Right forelimb (tissue), 1 donor: ENCODE measurements at regions not wholly inside any gene's neighbourhood (a gene's known extent, or its start where the extent isn't known, plus 50 kb on each side); places are given as distances from the start of the nearest gene placed in this dataset.

ENCODE experiments used
- DNase-seq: peaks from one replicate; pipeline ENCODE4 v3.0.0-alpha.2; 2018

- no peak for DNase-seq
These were observed 95.6 kb upstream of the NRXN3 start for GRCh38 chr14:78074561-78074960.

GRCh38 chr14:78075033-78075432 lies 95.1 kb upstream of the NRXN3 start:
- no peak for DNase-seq

DNA sequence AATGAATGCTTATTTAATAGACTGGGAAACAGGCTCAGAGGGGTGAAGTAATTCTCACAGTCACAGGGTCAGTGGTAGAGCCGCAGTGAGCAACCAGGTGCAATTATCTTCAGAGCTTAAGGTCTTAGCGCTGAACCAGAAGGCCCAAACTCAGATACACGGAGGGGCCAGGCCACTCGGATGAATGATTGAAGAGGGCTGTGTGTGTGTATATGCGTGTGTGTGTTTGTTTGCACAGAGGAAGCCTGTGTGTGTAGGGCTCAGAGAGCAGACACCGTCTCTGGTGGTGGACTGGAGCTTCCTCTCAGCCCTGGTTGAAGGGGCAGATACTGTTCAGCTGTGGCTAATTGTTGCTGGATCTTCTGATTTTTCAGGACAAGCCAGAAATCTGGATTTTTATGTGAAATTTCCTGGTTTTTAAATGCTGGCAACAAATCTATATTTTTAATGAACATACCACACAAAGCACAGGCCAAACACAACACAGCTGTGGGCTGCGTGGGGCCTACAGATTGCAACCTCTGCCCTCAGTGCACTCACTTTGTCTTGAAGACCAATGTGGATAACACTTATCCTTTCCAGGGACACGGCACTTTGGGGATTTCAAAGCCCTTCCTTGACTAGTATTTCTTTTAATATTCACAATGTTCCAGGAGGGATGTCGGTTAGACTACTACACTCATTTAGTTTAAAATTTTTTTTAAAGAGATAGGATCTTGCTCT lies 94.5 kb upstream of the NRXN3 start:
- no peak for DNase-seq

DNA sequence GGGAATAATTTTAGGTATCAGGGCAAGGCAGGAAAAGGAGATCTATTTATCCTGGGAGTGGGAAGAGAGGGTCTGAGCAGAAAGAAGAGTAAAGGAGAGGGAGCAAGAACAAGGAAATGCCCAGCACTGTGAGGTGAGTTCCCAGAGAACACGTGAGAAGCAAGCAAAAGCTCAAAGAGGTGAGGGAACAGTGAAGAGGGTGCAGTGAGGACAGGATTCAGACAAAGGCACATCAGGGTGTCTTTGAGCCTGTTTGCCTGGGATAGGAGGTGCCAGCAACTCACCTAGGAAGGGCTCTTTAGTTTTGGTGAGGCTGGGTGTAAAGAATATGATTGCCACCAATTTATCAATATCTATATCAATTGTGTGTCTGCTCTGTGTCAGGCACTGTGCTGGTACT lies 88.9 kb upstream of the NRXN3 start:
- no peak for DNase-seq

GRCh38 chr14:78083837-78084236 lies 86.3 kb upstream of the NRXN3 start:
- no peak for DNase-seq

- DNase-seq: no peak
These were observed 83.8 kb upstream of the NRXN3 start for GRCh38 chr14:78086342-78086741.

DNA sequence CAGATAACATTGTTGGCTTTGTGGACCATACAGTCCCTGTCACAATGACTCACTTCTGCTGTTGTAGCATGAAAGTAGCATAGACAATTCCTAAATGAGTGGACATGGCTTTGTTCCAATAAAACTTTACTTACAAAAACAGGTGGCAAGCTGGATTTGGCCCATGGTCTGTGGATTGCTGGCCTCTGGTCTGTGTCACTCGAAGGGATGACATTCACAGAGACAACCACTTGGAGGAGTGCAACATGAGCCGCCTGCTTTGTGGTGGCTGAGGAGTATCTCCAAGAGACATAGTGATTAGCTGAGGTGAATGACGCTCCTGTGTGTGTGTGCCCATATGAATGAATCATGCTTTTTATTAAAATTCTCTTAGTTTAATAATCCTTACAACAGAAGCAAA lies 81.3 kb upstream of the NRXN3 start:
- no peak for DNase-seq

- no peak for DNase-seq
These were observed 79.3 kb upstream of the NRXN3 start for GRCh38 chr14:78090864-78091263.

GRCh38 chr14:78091361-78091760 lies 78.8 kb upstream of the NRXN3 start:
- no peak for DNase-seq

DNA sequence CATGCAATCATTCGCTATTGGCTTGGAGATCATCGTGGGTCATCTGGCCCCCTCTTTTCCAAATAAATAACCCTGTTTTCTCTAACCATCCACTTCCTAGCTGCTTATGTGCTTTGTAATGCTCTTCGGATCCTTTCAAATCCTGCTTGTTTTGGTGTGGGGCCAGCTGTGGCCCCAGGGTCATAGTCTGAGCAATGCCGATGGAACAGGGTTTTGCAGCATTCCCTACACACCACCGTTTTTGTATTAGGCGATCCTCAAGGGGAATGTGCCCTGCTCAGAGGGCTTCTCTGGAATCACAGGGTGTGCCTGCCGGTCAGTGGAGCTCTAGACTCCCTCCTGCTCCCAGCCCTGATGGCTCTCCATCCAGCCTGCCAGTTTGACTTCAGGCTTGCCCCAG lies 78.1 kb upstream of the NRXN3 start:
- no peak for DNase-seq

- no peak for DNase-seq
These were observed 66.9 kb upstream of the NRXN3 start for GRCh38 chr14:78103271-78103670.

DNA sequence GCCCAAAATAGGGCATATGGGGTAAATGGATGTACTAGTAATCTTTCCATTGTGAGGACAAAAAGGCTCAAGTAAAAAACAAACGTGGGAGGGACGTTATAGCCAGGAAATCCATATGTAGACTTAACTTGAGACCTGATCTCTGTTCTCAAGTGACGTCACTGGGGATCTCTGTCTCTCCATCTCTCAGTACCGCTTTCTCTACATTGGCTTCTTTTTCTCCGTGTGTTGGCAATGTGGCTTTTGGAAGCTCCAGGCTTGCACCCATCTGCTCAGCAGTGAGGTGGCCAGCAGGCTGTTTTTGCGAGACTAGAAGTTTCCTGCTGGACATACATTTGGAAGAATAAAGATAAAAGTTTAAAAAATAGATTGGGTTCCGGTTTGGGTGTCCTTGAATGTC lies 66.0 kb upstream of the NRXN3 start:
- no peak for DNase-seq

DNA sequence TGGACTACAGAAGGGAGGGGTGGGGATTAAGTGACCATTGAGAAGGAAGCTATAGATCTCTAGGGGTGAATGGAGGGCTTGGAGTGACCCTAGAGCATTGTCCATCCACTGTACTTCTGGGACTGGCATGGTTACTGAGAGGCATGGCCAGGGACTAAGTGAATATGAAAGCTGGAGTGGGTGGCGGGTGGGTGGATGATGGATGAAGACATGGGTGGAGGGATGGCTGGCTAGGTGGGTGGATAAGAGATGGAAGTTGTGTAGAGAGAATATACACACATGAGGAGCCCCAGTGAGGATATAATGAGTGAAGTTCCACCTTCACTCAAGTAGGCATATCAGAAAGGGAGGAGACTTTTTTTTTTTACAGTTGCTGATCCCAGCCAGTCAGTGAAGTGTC lies 65.5 kb upstream of the NRXN3 start:
- DNase-seq: no peak

DNA sequence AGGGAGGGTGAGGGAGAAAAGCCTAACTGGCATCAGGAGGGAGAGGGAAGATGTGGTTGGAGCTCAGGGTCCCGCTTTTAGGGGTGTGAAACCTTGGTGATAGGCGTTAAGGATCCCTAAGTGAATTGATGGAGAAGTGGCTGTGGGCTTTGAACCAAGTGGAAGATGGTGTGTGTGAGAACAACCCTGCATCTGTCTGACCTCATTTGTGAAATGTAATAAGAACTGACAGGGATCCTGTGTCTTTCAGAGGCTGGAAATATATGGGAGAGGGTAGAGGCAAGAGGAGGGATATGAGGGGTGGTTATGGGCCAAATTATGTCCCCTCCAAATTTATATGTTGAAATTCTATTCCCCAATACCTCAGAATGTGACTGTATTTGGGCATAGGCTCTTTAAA lies 63.8 kb upstream of the NRXN3 start:
- no peak for DNase-seq

DNA sequence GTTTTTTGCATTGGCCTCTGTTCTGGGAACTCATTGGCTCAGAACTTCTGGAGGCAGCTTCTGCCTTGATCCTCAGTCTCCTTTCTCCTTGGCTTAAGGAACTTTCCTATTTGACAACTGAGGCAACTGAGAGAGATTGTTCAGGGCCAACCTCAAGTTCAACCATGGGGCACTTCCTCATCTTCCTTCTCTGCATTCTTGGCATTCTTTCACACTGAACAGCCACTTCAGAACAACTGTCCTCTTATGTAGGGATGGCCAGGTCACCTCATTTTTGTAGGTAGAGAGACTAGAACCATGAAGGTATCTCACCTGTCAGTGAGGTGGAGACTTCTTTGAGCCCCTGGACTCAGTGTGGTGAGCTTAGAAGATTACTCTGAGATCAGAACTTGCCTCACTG lies 63.0 kb upstream of the NRXN3 start:
- DNase-seq: no peak

DNA sequence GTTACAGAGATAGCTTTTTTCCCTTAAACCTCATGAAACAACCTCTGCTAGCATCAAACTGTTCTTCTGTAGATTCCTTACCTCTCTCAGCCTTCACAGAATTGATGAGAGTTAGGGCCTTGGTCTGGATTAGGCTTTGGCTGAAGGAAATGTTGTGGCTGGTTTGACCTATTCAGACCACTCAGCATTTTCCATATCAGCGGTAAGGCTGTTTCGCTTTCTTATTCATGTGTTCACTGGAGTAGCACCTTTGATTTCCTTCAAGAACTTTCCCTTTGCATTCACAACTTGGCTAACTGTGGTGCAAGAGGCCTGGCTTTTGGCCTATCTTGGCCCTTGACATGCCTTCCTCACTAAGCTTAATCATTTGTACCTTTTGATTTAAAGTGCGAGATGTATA lies 50.7 kb upstream of the NRXN3 start:
- no peak for DNase-seq
